ENCODE measurements at regions not wholly inside any gene's neighbourhood (a gene's known extent, or its start where the extent isn't known, plus 50 kb on each side); places are given as distances from the start of the nearest gene placed in this dataset.

DNA sequence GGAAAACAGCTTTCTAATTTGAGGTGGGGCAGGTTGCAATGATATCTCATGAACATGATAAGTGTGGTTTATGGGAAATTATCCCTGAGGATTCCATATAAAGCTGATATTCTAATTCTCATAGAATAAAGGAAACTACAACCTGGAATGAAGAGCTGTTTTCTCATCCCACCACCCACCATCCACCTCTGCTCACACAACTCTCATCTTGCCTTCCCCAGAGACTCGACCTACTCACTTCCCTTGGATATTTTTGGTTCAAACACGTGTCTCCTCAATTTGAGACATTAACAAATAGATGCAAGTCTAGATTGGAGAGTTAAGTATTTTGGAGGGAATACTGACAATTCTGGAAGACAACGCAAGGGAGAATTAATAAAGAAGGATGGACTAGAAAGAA, 490.9 kb downstream of the TMEM182 start:
- no peaks in the 10 kb centered on the region for H3K36me3 Mint-ChIP-seq (ENCODE audit: low read depth)
- no peaks in the 10 kb centered on the region for H3K27me3 Mint-ChIP-seq (ENCODE audit: insufficient read depth)
- intact Hi-C loops (cut with micrococcal nuclease) = no loop called here
- DNase-seq (ENCODE audit: low spot score) = no peak
- no peak overlapping the region for H3K4me3 Mint-ChIP-seq
- no peaks in the 10 kb centered on the region for H3K4me1 Mint-ChIP-seq (ENCODE audit: low read depth)
- H3K27ac Mint-ChIP-seq = no peak overlapping the region
- no peaks in the 10 kb centered on the region for H3K9me3 Mint-ChIP-seq

DNA sequence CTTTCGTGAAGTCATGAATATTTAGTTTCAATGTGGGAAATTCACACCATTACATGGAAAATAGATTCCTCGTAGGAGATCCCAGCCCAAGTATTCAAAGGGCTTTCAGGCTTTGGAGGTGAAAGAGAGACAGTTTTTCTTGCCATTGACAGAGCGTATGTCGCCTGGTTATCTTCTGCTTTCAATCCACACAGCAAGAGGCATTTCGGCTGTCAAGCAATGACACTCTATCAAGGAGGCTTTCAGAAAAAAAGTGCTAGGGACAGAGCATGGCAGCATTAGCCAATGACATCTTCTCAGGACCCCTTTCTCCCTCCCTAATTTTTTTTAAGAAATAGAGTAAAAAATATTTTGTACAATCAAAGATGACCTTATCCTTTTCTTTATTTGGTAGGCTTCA, 492.8 kb downstream of the TMEM182 start:
- no peak overlapping the region for H3K4me3 Mint-ChIP-seq
- DNase-seq (ENCODE audit: low spot score) = no peak
- no peaks in the 10 kb centered on the region for H3K36me3 Mint-ChIP-seq (ENCODE audit: low read depth)
- H3K27ac Mint-ChIP-seq = no peak overlapping the region
- no peaks in the 10 kb centered on the region for H3K4me1 Mint-ChIP-seq (ENCODE audit: low read depth)
- H3K9me3 Mint-ChIP-seq = no peaks in the 10 kb centered on the region
- no peaks in the 10 kb centered on the region for H3K27me3 Mint-ChIP-seq (ENCODE audit: insufficient read depth)
- intact Hi-C loops (cut with micrococcal nuclease) = no loop called here

DNA sequence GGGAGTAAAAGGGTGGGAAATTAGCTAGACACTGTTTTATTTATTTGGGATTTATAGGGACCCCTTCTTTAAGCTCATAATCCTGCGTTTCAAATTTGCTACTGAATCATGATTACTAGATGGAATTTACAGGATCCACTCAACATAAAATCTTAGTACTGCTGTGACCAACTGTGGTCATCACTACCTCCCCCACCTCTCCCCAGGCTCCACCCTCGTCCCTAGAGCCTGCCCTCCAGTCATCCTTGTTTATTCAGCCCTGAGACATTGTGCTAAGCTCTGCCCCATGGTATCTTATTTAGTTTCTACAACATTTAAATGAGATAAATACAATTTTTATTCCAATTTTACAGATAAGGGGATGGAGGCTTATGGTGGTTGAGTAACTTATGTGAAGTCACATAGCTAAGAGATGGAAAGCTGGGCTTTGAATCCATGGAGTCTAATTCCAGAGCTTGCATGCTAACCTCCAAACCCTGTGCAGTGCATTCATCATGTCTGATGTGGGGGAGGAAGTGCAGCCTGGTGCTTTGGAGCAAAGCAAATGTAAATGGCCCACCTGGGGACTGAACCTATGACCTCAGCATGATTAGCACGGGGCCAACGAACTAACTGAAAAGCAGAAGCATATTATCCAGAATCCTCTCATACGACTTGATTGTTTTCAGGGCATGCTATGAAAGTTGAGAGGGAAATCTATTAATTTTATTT, 502.4 kb downstream of the TMEM182 start:
- H3K4me1 Mint-ChIP-seq (ENCODE audit: low read depth) = no peaks in the 10 kb centered on the region
- DNase-seq (ENCODE audit: low spot score) = no peak
- no peaks in the 10 kb centered on the region for H3K27me3 Mint-ChIP-seq (ENCODE audit: insufficient read depth)
- H3K9me3 Mint-ChIP-seq = peaks cover 14% of the 10 kb centered on the region
- intact Hi-C loops (cut with micrococcal nuclease) = no loop called here
- H3K36me3 Mint-ChIP-seq (ENCODE audit: low read depth) = no peaks in the 10 kb centered on the region
- no peak overlapping the region for H3K27ac Mint-ChIP-seq
- H3K4me3 Mint-ChIP-seq = no peak overlapping the region

DNA sequence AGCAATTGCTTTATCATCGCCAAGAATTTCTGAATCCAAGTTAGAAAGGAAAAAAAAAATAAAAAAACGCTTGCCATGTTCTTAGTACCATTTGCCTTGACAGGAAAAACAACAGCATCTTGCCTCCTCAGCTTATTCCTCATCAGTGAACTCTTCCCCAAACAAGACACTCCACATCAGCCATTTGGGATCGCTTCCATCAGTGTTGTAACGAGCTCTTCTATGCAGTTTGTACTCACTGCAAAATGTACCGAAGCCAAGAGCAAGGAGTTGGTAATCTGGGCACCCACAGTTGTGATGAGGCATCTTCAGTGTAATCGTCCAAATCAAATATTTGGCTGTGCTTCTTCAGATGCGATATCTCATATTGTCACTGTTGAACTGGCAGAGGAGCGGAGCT, 503.7 kb downstream of the TMEM182 start:
- Mint-ChIP-seq H3K4me1 (ENCODE audit: low read depth) (no peaks in the 10 kb centered on the region), H3K36me3 (ENCODE audit: low read depth) (no peaks in the 10 kb centered on the region), H3K27ac (no peak overlapping the region), H3K9me3 (peaks cover 20% of the 10 kb centered on the region), H3K4me3 (no peak overlapping the region), H3K27me3 (ENCODE audit: insufficient read depth) (no peaks in the 10 kb centered on the region)
- intact Hi-C loops (cut with micrococcal nuclease) = no loop called here
- no peak for DNase-seq (ENCODE audit: low spot score)

DNA sequence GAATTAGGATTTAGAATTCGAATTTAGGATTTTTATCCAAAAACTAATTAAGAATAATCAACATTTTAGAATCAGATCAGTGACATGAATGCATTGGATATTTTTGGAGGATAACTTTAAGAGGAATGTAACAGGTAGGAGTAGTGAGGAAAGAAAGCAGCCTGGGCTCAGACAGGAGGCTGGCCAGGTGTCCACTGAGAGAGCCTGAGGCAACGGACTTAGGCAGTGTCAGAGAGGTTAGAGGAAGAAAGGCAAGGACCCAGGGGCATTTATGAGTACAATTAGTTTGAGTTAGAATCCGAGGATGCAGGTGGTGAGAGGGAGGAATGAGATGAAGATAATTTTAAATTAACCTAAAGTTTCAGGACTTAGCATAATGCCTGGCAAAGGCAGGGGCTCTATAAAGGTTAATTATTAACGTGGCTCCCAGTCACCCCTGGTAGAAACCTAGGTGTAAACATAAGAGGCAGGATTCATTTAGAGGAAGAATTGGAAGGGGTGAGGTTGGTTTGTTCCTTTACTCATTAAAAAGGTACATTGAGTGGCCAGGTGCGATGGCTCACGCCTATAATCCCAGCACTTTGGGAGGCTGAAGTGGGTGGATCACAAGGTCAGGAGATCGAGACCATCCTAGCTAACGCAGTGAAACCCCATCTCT, 507.1 kb downstream of the TMEM182 start:
- no peak for DNase-seq (ENCODE audit: low spot score)
- no peaks in the 10 kb centered on the region for H3K27me3 Mint-ChIP-seq (ENCODE audit: insufficient read depth)
- intact Hi-C loops (cut with micrococcal nuclease) = no loop called here
- no peak overlapping the region for H3K27ac Mint-ChIP-seq
- H3K36me3 Mint-ChIP-seq (ENCODE audit: low read depth) = no peaks in the 10 kb centered on the region
- no peak overlapping the region for H3K4me3 Mint-ChIP-seq
- H3K9me3 Mint-ChIP-seq = peaks cover 29% of the 10 kb centered on the region
- H3K4me1 Mint-ChIP-seq (ENCODE audit: low read depth) = no peaks in the 10 kb centered on the region

DNA sequence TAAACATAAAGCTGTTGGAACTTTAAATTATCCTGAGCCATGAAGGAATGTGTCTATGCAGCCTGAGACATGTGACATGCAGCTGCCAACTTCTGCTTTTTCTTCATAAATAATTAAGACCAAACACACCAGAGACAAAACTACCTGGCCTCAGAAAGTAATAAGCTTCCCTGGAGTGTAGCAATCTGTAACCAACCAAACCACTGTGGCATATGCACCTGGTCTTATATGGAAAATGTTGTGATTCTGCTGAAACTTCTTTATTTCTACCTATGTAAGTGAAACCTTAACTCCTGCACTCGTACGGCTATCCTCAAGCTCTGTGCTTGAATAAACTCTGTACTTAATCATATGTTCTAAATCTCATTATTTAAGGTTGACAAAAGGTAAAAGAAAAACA, 515.0 kb downstream of the TMEM182 start:
- Mint-ChIP-seq H3K4me1 (ENCODE audit: low read depth) (no peaks in the 10 kb centered on the region), H3K27me3 (ENCODE audit: insufficient read depth) (no peaks in the 10 kb centered on the region), H3K9me3 (peaks cover 9% of the 10 kb centered on the region), H3K4me3 (no peak overlapping the region), H3K36me3 (ENCODE audit: low read depth) (no peaks in the 10 kb centered on the region), H3K27ac (no peak overlapping the region)
- intact Hi-C loops (cut with micrococcal nuclease) = no loop called here
- DNase-seq (ENCODE audit: low spot score) = no peak

DNA sequence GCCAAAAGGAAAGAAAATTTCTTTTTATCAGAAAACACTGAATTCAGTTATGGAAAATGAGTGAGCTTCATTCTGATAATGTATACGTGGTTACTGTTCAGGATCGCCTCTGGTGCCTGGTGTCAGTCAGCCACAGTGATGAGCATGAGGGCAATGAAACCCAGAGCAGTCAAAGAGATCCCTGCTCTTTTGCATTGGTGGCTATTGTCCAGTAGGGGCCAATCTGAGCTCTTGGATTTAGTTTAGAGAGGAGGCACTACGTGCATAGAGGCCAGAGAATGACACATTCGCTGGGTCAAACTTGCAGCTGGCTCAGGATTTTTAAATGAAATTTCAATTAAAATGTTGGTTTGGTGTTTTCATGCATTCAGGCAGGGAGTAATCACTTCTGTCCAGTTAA, 522.9 kb downstream of the TMEM182 start:
- no peaks in the 10 kb centered on the region for H3K4me1 Mint-ChIP-seq (ENCODE audit: low read depth)
- no peaks in the 10 kb centered on the region for H3K9me3 Mint-ChIP-seq
- intact Hi-C loops (cut with micrococcal nuclease) = no loop called here
- H3K27ac Mint-ChIP-seq = no peak overlapping the region
- H3K27me3 Mint-ChIP-seq (ENCODE audit: insufficient read depth) = no peaks in the 10 kb centered on the region
- H3K4me3 Mint-ChIP-seq = no peak overlapping the region
- DNase-seq (ENCODE audit: low spot score) = no peak
- H3K36me3 Mint-ChIP-seq (ENCODE audit: low read depth) = no peaks in the 10 kb centered on the region

DNA sequence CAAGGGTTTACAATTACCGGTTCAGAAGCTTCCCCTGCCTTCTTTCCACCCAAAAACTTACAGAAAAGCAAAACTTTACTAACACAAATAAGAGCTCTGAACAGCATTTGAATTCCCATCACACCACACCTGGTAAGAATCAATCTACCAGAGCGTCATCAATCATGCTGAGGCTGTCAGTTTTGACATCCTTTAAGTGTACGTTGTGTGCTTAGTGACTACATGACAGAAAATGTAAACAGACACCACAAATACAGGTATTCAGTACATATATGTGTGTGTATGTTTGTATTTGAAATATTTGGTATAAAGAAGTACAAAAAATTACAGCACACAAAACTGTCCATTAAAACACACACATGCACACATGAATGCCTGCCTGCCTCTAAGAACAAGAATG, 523.5 kb downstream of the TMEM182 start:
- H3K4me3 Mint-ChIP-seq = no peak overlapping the region
- H3K27me3 Mint-ChIP-seq (ENCODE audit: insufficient read depth) = no peaks in the 10 kb centered on the region
- no peak for DNase-seq (ENCODE audit: low spot score)
- H3K4me1 Mint-ChIP-seq (ENCODE audit: low read depth) = no peaks in the 10 kb centered on the region
- H3K9me3 Mint-ChIP-seq = no peaks in the 10 kb centered on the region
- no peaks in the 10 kb centered on the region for H3K36me3 Mint-ChIP-seq (ENCODE audit: low read depth)
- intact Hi-C loops (cut with micrococcal nuclease) = no loop called here
- no peak overlapping the region for H3K27ac Mint-ChIP-seq

DNA sequence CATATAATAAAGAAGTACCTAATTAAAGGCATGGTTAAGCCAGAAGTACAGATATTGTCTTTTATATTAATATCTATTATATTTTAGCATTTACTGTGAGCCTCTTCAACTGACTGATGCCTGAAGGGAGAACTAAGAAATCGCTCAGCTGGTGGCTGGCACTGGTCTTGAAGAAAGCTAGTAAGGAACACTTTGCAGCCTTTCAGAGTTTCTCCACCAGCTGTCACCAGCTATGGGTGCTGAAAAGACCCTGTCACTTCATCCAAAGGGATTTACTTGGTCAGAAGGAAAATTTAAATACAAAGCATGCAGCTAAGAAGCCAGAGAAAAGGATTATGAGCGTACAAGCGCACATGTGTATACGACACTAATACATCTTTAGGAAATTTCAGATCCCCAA, 525.9 kb downstream of the TMEM182 start:
- H3K4me1 Mint-ChIP-seq (ENCODE audit: low read depth) = no peaks in the 10 kb centered on the region
- H3K4me3 Mint-ChIP-seq = no peak overlapping the region
- no peaks in the 10 kb centered on the region for H3K36me3 Mint-ChIP-seq (ENCODE audit: low read depth)
- no peak overlapping the region for H3K27ac Mint-ChIP-seq
- intact Hi-C loops (cut with micrococcal nuclease) = no loop called here
- DNase-seq (ENCODE audit: low spot score) = no peak
- no peaks in the 10 kb centered on the region for H3K27me3 Mint-ChIP-seq (ENCODE audit: insufficient read depth)
- no peaks in the 10 kb centered on the region for H3K9me3 Mint-ChIP-seq

DNA sequence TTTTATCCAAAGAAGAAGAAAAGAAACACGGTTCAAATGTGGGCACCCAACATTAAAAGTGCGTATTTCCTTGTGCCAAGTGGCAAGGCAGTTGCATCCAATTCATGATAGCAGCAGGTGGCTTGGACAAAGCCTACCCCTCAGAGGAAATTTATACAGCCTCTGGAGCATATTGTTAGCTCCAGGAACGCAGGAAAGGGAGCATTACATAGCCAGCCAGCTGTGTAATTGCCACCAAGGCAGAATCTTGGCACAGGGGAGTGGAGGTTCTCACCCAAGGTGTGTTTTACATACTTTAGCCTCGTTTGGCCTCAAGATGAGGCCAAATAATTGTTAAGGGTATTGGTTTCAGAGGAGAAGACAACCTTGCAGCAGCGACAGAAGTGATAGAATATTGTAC, 526.9 kb downstream of the TMEM182 start:
- H3K27ac Mint-ChIP-seq = no peak overlapping the region
- H3K4me1 Mint-ChIP-seq (ENCODE audit: low read depth) = no peaks in the 10 kb centered on the region
- peaks cover 6% of the 10 kb centered on the region for H3K27me3 Mint-ChIP-seq (ENCODE audit: insufficient read depth)
- intact Hi-C loops (cut with micrococcal nuclease) = no loop called here
- no peak overlapping the region for H3K4me3 Mint-ChIP-seq
- no peak for DNase-seq (ENCODE audit: low spot score)
- no peaks in the 10 kb centered on the region for H3K9me3 Mint-ChIP-seq
- no peaks in the 10 kb centered on the region for H3K36me3 Mint-ChIP-seq (ENCODE audit: low read depth)

DNA sequence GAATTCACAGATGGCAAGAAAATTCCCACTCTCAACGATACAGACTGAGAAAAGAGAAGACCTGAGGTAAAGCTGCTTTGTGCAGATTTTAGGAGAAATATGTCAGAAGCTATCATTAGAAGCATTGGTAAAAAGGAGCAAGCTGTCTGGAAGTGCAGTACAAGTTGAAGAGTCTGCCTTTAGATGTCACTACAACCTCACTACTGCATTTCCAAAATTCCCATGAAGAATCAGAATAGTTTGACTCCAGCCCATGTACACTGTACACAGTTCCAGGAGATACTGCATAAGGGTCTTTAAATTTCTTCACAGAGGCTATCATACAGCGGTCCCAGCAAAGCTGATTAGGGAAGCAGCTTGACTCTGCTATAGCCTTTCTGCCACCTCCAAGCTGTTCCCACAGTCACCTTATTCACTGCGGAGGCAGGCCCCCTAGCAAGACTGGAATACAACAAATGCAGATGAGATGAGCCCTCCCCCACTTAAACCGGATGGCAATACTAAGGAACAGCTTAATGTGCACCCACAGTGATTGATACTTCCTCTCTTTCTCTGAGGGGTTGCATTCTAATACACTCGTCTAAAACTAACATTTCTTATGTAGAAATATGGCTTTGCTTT, 527.4 kb downstream of the TMEM182 start:
- H3K9me3 Mint-ChIP-seq = no peaks in the 10 kb centered on the region
- H3K27ac Mint-ChIP-seq = no peak overlapping the region
- no peak overlapping the region for H3K4me3 Mint-ChIP-seq
- intact Hi-C loops (cut with micrococcal nuclease) = no loop called here
- H3K27me3 Mint-ChIP-seq (ENCODE audit: insufficient read depth) = peaks cover 6% of the 10 kb centered on the region
- DNase-seq (ENCODE audit: low spot score) = no peak
- no peaks in the 10 kb centered on the region for H3K4me1 Mint-ChIP-seq (ENCODE audit: low read depth)
- H3K36me3 Mint-ChIP-seq (ENCODE audit: low read depth) = no peaks in the 10 kb centered on the region

DNA sequence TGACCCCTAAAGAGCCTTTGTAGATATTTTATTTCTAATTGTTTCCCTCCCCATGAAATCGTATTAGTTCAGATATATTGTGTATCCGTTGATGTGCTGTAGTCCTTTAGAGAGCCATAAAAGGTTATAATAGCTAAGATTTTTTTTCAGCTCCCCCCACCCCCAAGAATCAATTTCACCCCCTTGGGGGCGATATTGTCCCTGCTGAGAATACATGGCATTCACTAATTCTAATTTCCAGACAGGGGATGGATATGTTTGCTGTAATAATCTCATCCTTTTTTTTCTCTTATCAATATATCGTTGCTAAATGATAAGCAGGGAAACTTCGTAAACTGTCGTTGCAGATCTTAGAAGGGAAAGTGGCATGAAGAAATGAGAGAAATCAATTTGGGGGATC, 530.7 kb downstream of the TMEM182 start:
- no peaks in the 10 kb centered on the region for H3K36me3 Mint-ChIP-seq (ENCODE audit: low read depth)
- H3K27ac Mint-ChIP-seq = no peak overlapping the region
- H3K4me1 Mint-ChIP-seq (ENCODE audit: low read depth) = no peaks in the 10 kb centered on the region
- no peaks in the 10 kb centered on the region for H3K9me3 Mint-ChIP-seq
- intact Hi-C loops (cut with micrococcal nuclease) = no loop called here
- H3K27me3 Mint-ChIP-seq (ENCODE audit: insufficient read depth) = peaks cover 6% of the 10 kb centered on the region
- DNase-seq (ENCODE audit: low spot score) = no peak
- no peak overlapping the region for H3K4me3 Mint-ChIP-seq

DNA sequence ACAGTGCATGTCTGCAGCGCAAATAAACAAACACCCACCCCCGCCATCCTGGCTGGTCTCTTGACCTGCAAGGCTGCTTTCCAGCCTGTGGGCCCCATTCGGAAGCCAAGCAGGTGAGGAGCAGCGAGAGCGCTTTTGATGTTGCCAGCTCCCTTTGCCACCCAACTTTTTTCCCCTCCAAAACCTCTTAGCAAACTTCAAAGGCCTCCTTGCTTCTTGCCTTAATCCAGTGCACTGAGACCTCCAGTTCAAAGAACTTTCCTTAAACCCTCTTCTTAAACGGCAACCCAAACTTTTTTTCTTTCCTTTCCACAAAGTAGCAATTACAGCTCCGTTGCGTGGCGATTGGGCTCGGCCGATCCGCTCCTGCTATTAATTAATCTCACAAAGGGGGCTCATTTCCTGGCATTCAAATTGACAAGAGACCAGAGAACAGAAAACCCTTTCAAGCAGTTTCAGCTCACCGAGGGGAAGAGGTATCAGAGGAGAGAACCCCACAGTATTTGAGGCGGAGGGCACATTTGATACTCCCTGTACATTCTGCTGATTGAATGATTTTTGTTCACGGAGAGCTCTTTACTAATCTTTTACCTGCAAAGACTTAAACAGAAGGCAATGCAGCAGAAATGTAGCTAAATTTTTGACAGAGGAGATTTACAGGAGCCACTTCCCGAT, 531.4 kb downstream of the TMEM182 start:
- no peak for DNase-seq (ENCODE audit: low spot score)
- no peak overlapping the region for H3K4me3 Mint-ChIP-seq
- H3K27ac Mint-ChIP-seq = no peak overlapping the region
- H3K27me3 Mint-ChIP-seq (ENCODE audit: insufficient read depth) = peaks cover 6% of the 10 kb centered on the region
- intact Hi-C loops (cut with micrococcal nuclease) = no loop called here
- H3K4me1 Mint-ChIP-seq (ENCODE audit: low read depth) = no peaks in the 10 kb centered on the region
- no peaks in the 10 kb centered on the region for H3K9me3 Mint-ChIP-seq
- H3K36me3 Mint-ChIP-seq (ENCODE audit: low read depth) = no peaks in the 10 kb centered on the region

All from activated T-helper 1 cell treated with anti-CD3 and anti-CD28 coated beads, Interleukin-12 subunit alpha, Interleukin-12 subunit beta, Interleukin-2, Interleukin-4 antibody, amounts not matched to agents 30 ng/mL and 10 ng/mL and 1 ng/mL, durations not matched to agents 14 hours and 24 hours and 36 hours (primary cell).